Neural cell (in vitro differentiated cells): ENCODE measurements at regions not wholly inside any gene's neighbourhood (a gene's known extent, or its start where the extent isn't known, plus 50 kb on each side); places are given as distances from the start of the nearest gene placed in this dataset.

ENCODE experiments used
- H2AFZ ChIP-seq: fragments of 200-600, 300-800 bp; sonication (generic), shearing (Covaris generic); 2 replicates; pipeline ENCODE4 v1.6.0; 2014; ENCODE audit warnings: low read depth, mild to moderate bottlenecking, antibody characterized with exemption, low read length, moderate library complexity
- H3F3A ChIP-seq: fragments of 200-600 bp; shearing (Covaris generic); 2 replicates; pipeline ENCODE4 v1.6.1; 2016; ENCODE audit warnings: mild to moderate bottlenecking, moderate library complexity, mixed read lengths, antibody characterized with exemption, low read length; ENCODE audit not compliant: insufficient read depth, poor library complexity, severe bottlenecking
- H3K27ac ChIP-seq: fragments of 200-600, 300-800 bp; sonication (generic), shearing (Covaris generic); 2 replicates; pipeline ENCODE4 v1.5.1; 2014; ENCODE audit warnings: mild to moderate bottlenecking, low read length, moderate library complexity
- H3K27me3 ChIP-seq: fragments of 300-800, 200-600 bp; sonication (generic), shearing (Covaris generic); 2 replicates; pipeline ENCODE4 v1.6.0; 2014; ENCODE audit warnings: mild to moderate bottlenecking, low read depth, low read length, moderate library complexity; ENCODE audit not compliant: insufficient read depth
- H3K36me3 ChIP-seq: fragments of 300-800, 200-600 bp; sonication (generic), shearing (Covaris generic); 2 replicates; pipeline ENCODE4 v1.5.1; 2014; ENCODE audit warnings: mild to moderate bottlenecking, antibody characterized with exemption, low read length, moderate library complexity; ENCODE audit not compliant: insufficient read depth
- H3K4me2 ChIP-seq: fragments of 300-800, 200-600 bp; sonication (generic), shearing (Covaris generic); 2 replicates; pipeline ENCODE4 v1.6.0; 2014; ENCODE audit warnings: mild to moderate bottlenecking, low read length
- H3K4me3 ChIP-seq: fragments of 300-800, 200-600 bp; sonication (generic), shearing (Covaris generic); 2 replicates; pipeline ENCODE4 v1.5.1; 2014; ENCODE audit warnings: mild to moderate bottlenecking, low read length, moderate library complexity
- H3K79me2 ChIP-seq: fragments of 200-600 bp; shearing (Covaris generic); replicated peaks from 2 replicates; pipeline ENCODE4 v1.6.0; 2014; ENCODE audit warnings: mild to moderate bottlenecking, low read length, moderate library complexity; ENCODE audit not compliant: insufficient read depth
- H3K9ac ChIP-seq: fragments of 300-800, 200-600 bp; sonication (generic), shearing (Covaris generic); 2 replicates; pipeline ENCODE4 v1.6.1; 2016; ENCODE audit warnings: mild to moderate bottlenecking, low read length, mixed read lengths
- H3K9me2 ChIP-seq: fragments of 200-600 bp; shearing (Covaris generic); 2 replicates; pipeline ENCODE4 v1.6.1; 2016; ENCODE audit warnings: mild to moderate bottlenecking, low read length, mixed read lengths; ENCODE audit not compliant: insufficient read depth
- H3K9me3 ChIP-seq: fragments of 200-600, 300-800 bp; sonication (generic), shearing (Covaris generic); 2 replicates; pipeline ENCODE4 v1.6.1; 2016; ENCODE audit warnings: mild to moderate bottlenecking, mixed run types, low read length, moderate library complexity, mixed read lengths
- H4K20me1 ChIP-seq: fragments of 200-600 bp; shearing (Covaris generic); 2 replicates; pipeline ENCODE4 v1.6.1; 2016; ENCODE audit warnings: mild to moderate bottlenecking, mixed run types; ENCODE audit not compliant: insufficient read depth
- CTCF ChIP-seq: fragments of 450-650 bp; IDR thresholded peaks from 2 replicates; pipeline ENCODE4 v1.5.1; 2014; ENCODE audit warnings: antibody characterized with exemption, mild to moderate bottlenecking, moderate library complexity; ENCODE audit not compliant: poor library complexity, severe bottlenecking
- EP300 ChIP-seq: fragments of 450-650 bp; conservative IDR thresholded peaks from 2 replicates; pipeline ENCODE4 v1.6.1; 2014; ENCODE audit warnings: antibody characterized with exemption, mild to moderate bottlenecking, moderate library complexity; ENCODE audit not compliant: poor library complexity, severe bottlenecking
- EZH2 ChIP-seq: fragments of 200-600, 300-800 bp; shearing (Covaris generic), sonication (generic); IDR thresholded peaks from 2 replicates; pipeline ENCODE4 v1.6.1; 2014; ENCODE audit warnings: antibody characterized with exemption, low read length, borderline replicate concordance, mild to moderate bottlenecking; ENCODE audit not compliant: insufficient read depth, poor library complexity, severe bottlenecking
- MXI1 ChIP-seq: fragments of 450-650 bp; conservative IDR thresholded peaks from 2 replicates; pipeline ENCODE4 v1.6.1; 2014; ENCODE audit warnings: antibody characterized with exemption, mild to moderate bottlenecking; ENCODE audit not compliant: poor library complexity, severe bottlenecking
- POLR2AphosphoS5 ChIP-seq: IDR thresholded peaks from 2 replicates; pipeline ENCODE4 v1.6.1; 2012
- RAD21 ChIP-seq: fragments of 450-650 bp; conservative IDR thresholded peaks from 2 replicates; pipeline ENCODE4 v1.6.1; 2014; ENCODE audit warnings: antibody characterized with exemption, mild to moderate bottlenecking, moderate library complexity
- REST ChIP-seq: IDR thresholded peaks from 2 replicates; pipeline ENCODE4 v1.6.1; 2012; ENCODE audit warnings: borderline replicate concordance
- SMC3 ChIP-seq: fragments of 450-650 bp; conservative IDR thresholded peaks from 2 replicates; pipeline ENCODE4 v1.6.1; 2014; ENCODE audit warnings: antibody characterized with exemption, mild to moderate bottlenecking, moderate library complexity; ENCODE audit not compliant: poor library complexity
- TAF1 ChIP-seq: IDR thresholded peaks from 2 replicates; pipeline ENCODE4 v1.6.1; 2012; ENCODE audit warnings: low read depth

- no peak overlapping the region for H3K27ac ChIP-seq
- H3K36me3 ChIP-seq, result no peaks in the 10 kb centered on the region
- H3K27me3 ChIP-seq, result no peaks in the 10 kb centered on the region
- TF ChIP-seq SMC3 (no peak), MXI1 (no peak), TAF1 (no peak), CTCF (no peak), POLR2AphosphoS5 (no peak), RAD21 (no peak), EP300 (no peak), EZH2 (no peak), REST (no peak)
- H3K4me3 ChIP-seq, result no peak overlapping the region
- no peaks in the 10 kb centered on the region for H4K20me1 ChIP-seq
- no peak overlapping the region for H3K4me2 ChIP-seq
- no peak overlapping the region for H3K9ac ChIP-seq
- no peak overlapping the region for H2AFZ ChIP-seq
- no peaks in the 10 kb centered on the region for H3K9me2 ChIP-seq
- H3K79me2 ChIP-seq, result no peaks in the 10 kb centered on the region
- no peaks in the 10 kb centered on the region for H3F3A ChIP-seq
- no peaks in the 10 kb centered on the region for H3K9me3 ChIP-seq
Measured at GRCh38 chr5:158305861-158306260, 446.9 kb upstream of the CLINT1 start.

GRCh38 chr5:158304607-158305006, 445.7 kb upstream of the CLINT1 start:
- Histone ChIP-seq H2AFZ (no peak overlapping the region), H3K9me3 (no peaks in the 10 kb centered on the region), H3K36me3 (no peaks in the 10 kb centered on the region), H3K4me3 (no peak overlapping the region), H4K20me1 (no peaks in the 10 kb centered on the region), H3K27me3 (no peaks in the 10 kb centered on the region), H3K9me2 (no peaks in the 10 kb centered on the region), H3K4me2 (no peak overlapping the region), H3K79me2 (no peaks in the 10 kb centered on the region), H3K9ac (no peak overlapping the region), H3K27ac (no peak overlapping the region), H3F3A (no peaks in the 10 kb centered on the region)
- TF ChIP-seq POLR2AphosphoS5, result no peak
- TF ChIP-seq SMC3, result no peak
- no peak for TF ChIP-seq RAD21
- TF ChIP-seq REST, result no peak
- no peak for TF ChIP-seq MXI1
- no peak for TF ChIP-seq EZH2
- no peak for TF ChIP-seq TAF1
- TF ChIP-seq EP300, result no peak
- TF ChIP-seq CTCF, result no peak
